WTC11 (cell line): ENCODE measurements at regions not wholly inside any gene's neighbourhood (a gene's known extent, or its start where the extent isn't known, plus 50 kb on each side); places are given as distances from the start of the nearest gene placed in this dataset.

ENCODE experiments used
- ATAC-seq: fragments of 200-7000 bp; cut with Tn5 transposase; 2 replicates; pipeline ENCODE4 v1.10.0; 2021; ENCODE audit warnings: mild to moderate bottlenecking, moderate library complexity
- CTCF ChIA-PET: fragments of 300-600 bp; sonication (Branson Sonifier 250); formaldehyde crosslinking; loops from one replicate; lab custom pipeline; 2021; ENCODE audit warnings: antibody characterized with exemption; lab: Charles Lee
- POLR2A ChIA-PET: fragments of 350-600 bp; sonication (Branson Sonifier 250); formaldehyde crosslinking; loops from one replicate; lab custom pipeline; 2021; ENCODE audit warnings: antibody characterized with exemption; lab: Charles Lee
- DNase-seq: peaks from one replicate; pipeline ENCODE4 v3.0.0; 2021; ENCODE audit warnings: low spot score
- H3K27ac Mint-ChIP-seq: 2 replicates; pipeline ENCODE4 v1.8.0; 2021; ENCODE audit warnings: mixed read lengths
- H3K27me3 Mint-ChIP-seq: 2 replicates; pipeline ENCODE4 v1.8.0; 2021; ENCODE audit warnings: low read depth, mild to moderate bottlenecking, moderate library complexity, mixed read lengths
- H3K36me3 Mint-ChIP-seq: 2 replicates; pipeline ENCODE4 v1.8.0; 2021; ENCODE audit warnings: mixed read lengths
- H3K4me1 Mint-ChIP-seq: 2 replicates; pipeline ENCODE4 v1.8.0; 2022; ENCODE audit warnings: mixed read lengths
- H3K4me3 Mint-ChIP-seq: 2 replicates; pipeline ENCODE4 v1.8.0; 2021; ENCODE audit warnings: mild to moderate bottlenecking, moderate library complexity, mixed read lengths
- H3K9me3 Mint-ChIP-seq: 2 replicates; pipeline ENCODE4 v1.8.0; 2021; ENCODE audit warnings: mixed read lengths
- ATF2 ChIP-seq: sonication (generic); formaldehyde crosslinking; IDR thresholded peaks from 2 replicates; pipeline ENCODE4 v1.8.1; 2022; ENCODE audit warnings: low read depth, missing genetic modification reagents, borderline replicate concordance
- E2F4 ChIP-seq: sonication (generic); formaldehyde crosslinking; IDR thresholded peaks from 2 replicates; pipeline ENCODE4 v1.8.1; 2022; ENCODE audit warnings: low read depth, mild to moderate bottlenecking, moderate library complexity, missing genetic modification reagents, borderline replicate concordance
- GTF2I ChIP-seq: fragments of 250-450 bp; sonication (Bioruptor Pico); conservative IDR thresholded peaks from 2 replicates; pipeline ENCODE4 v1.4.0; 2021; ENCODE audit warnings: mild to moderate bottlenecking
- HMGA2 ChIP-seq: fragments of 250-450 bp; sonication (Bioruptor Pico); IDR thresholded peaks from 2 replicates; pipeline ENCODE4 v1.4.0; 2021; ENCODE audit warnings: mild to moderate bottlenecking, moderate library complexity
- HMGXB4 ChIP-seq: sonication (generic); formaldehyde crosslinking; IDR thresholded peaks from 2 replicates; pipeline ENCODE4 v1.8.1; 2023; ENCODE audit warnings: mild to moderate bottlenecking, moderate library complexity, missing genetic modification reagents
- NFE2L1 ChIP-seq: sonication (generic); formaldehyde crosslinking; IDR thresholded peaks from 2 replicates; pipeline ENCODE4 v1.8.1; 2023; ENCODE audit warnings: missing genetic modification reagents
- NFYB ChIP-seq: sonication (generic); formaldehyde crosslinking; conservative IDR thresholded peaks from 2 replicates; pipeline ENCODE4 v1.8.0; 2022; ENCODE audit warnings: low read depth, missing genetic modification reagents
- RELA ChIP-seq: sonication (generic); formaldehyde crosslinking; IDR thresholded peaks from 2 replicates; pipeline ENCODE4 v1.8.1; 2022; ENCODE audit warnings: missing genetic modification reagents, mild to moderate bottlenecking, borderline replicate concordance
- SMAD3 ChIP-seq: sonication (generic); formaldehyde crosslinking; IDR thresholded peaks from 2 replicates; pipeline ENCODE4 v1.8.0; 2022; ENCODE audit warnings: missing genetic modification reagents, mild to moderate bottlenecking, borderline replicate concordance
- SOX15 ChIP-seq: fragments of 250-450 bp; sonication (Bioruptor Pico); IDR thresholded peaks from 2 replicates; pipeline ENCODE4 v1.9.0; 2021; ENCODE audit warnings: mild to moderate bottlenecking
- ZNF138 ChIP-seq: sonication (generic); formaldehyde crosslinking; conservative IDR thresholded peaks from 2 replicates; pipeline ENCODE4 v1.8.1; 2022; ENCODE audit warnings: mild to moderate bottlenecking, moderate library complexity, missing genetic modification reagents
- ZNF219 ChIP-seq: sonication (generic); formaldehyde crosslinking; IDR thresholded peaks from 2 replicates; pipeline ENCODE4 v1.8.0; 2023; ENCODE audit warnings: missing genetic modification reagents, mild to moderate bottlenecking, borderline replicate concordance
- ZNF232 ChIP-seq: sonication (generic); formaldehyde crosslinking; IDR thresholded peaks from 2 replicates; pipeline ENCODE4 v1.8.0; 2022; ENCODE audit warnings: mild to moderate bottlenecking, missing genetic modification reagents
- ZNF263 ChIP-seq: sonication (generic); formaldehyde crosslinking; IDR thresholded peaks from 2 replicates; pipeline ENCODE4 v1.8.1; 2022; ENCODE audit warnings: low read depth, mild to moderate bottlenecking, moderate library complexity, missing genetic modification reagents
- ZNF512 ChIP-seq: sonication (generic); formaldehyde crosslinking; IDR thresholded peaks from 2 replicates; pipeline ENCODE4 v1.8.1; 2022; ENCODE audit warnings: missing genetic modification reagents, borderline replicate concordance
- ZSCAN18 ChIP-seq: fragments of 250-450 bp; sonication (Bioruptor Pico); IDR thresholded peaks from 2 replicates; pipeline ENCODE4 v2.1.2; 2022; ENCODE audit warnings: mild to moderate bottlenecking, moderate library complexity

- TF ChIP-seq E2F4 (CRISPR knock-in tag) (no peak), ZNF512 (CRISPR knock-in tag) (no peak), ZSCAN18 (no peak), ZNF263 (CRISPR knock-in tag) (no peak), ZNF232 (CRISPR knock-in tag) (no peak), GTF2I (CRISPR knock-in tag) (no peak)
Observed at GRCh38 chr10:29012926-29013554, 275.8 kb upstream of the LYZL1 start (continued).

- Mint-ChIP-seq H3K4me3 (no peak overlapping the region), H3K4me1 (peaks cover 17% of the 10 kb centered on the region), H3K27ac (no peak overlapping the region), H3K36me3 (no peaks in the 10 kb centered on the region), H3K27me3 (no peaks in the 10 kb centered on the region; the same call in 1 of the 2 replicates), H3K9me3 (peaks cover 14% of the 10 kb centered on the region)
- TF ChIP-seq SMAD3 (CRISPR knock-in tag): no peak
- ChIA-PET POLR2A (interaction anchor here (0.7 kb wide), 1 partner anchor 76 kb away, joined by 6 read pairs; no protein-coding TSS in a partner anchor), CTCF (interaction anchor here (0.6 to 2.0 kb wide), 2 partner anchors 17 to 358 kb away, joined by 3 to 8 read pairs; no protein-coding TSS in a partner anchor)
- ATAC-seq (no peak), DNase-seq (no peak)
Observed at GRCh38 chr10:29021591-29021990, 267.3 kb upstream of the LYZL1 start.

GRCh38 chr10:29022513-29022912 is 266.4 kb upstream of the LYZL1 start:
- Mint-ChIP-seq H3K36me3 (no peaks in the 10 kb centered on the region), H3K27me3 (peaks cover 5% of the 10 kb centered on the region), H3K4me3 (no peak overlapping the region), H3K27ac (peak overlapping the region; percentile 42; the same call in 1 of the 2 replicates), H3K4me1 (peaks cover 19% of the 10 kb centered on the region), H3K9me3 (peaks cover 10% of the 10 kb centered on the region)
- ATAC-seq (no peak), DNase-seq (no peak)
- TF ChIP-seq NFE2L1 (CRISPR knock-in tag): no peak
- TF ChIP-seq SOX15: no peak
- TF ChIP-seq NFYB (CRISPR knock-in tag): no peak
- no peak for TF ChIP-seq ATF2 (CRISPR knock-in tag)
- no peak for TF ChIP-seq ZNF138
- no peak for TF ChIP-seq ZNF219 (CRISPR knock-in tag)
- POLR2A ChIA-PET: interaction anchor here (0.5 to 0.7 kb wide), 2 partner anchors 416 to 1923 kb away, joined by 3 to 12 read pairs; no protein-coding TSS in a partner anchor
- CTCF ChIA-PET: interaction anchor here (0.6 to 2.0 kb wide), 6 partner anchors 10 to 359 kb away, joined by 3 to 8 read pairs (median 4); no protein-coding TSS in a partner anchor

- no peak for ATAC-seq
- H3K36me3 Mint-ChIP-seq: no peaks in the 10 kb centered on the region
- no peak for DNase-seq
- peaks cover 19% of the 10 kb centered on the region for H3K4me1 Mint-ChIP-seq
- peaks cover 5% of the 10 kb centered on the region for H3K27me3 Mint-ChIP-seq
- no peak overlapping the region for H3K4me3 Mint-ChIP-seq
- POLR2A ChIA-PET: no interaction called here
- no peak overlapping the region for H3K27ac Mint-ChIP-seq
- CTCF ChIA-PET: interaction anchor here (2.0 kb wide), 1 partner anchor 360 kb away, joined by 8 read pairs; no protein-coding TSS in a partner anchor
- peaks cover 8% of the 10 kb centered on the region; the same call in 1 of the 2 replicates for H3K9me3 Mint-ChIP-seq
- TF ChIP-seq RELA (CRISPR knock-in tag) (no peak), ATF2 (CRISPR knock-in tag) (no peak), HMGA2 (CRISPR knock-in tag) (no peak), HMGXB4 (no peak)
Observed at GRCh38 chr10:29023678-29024077, 265.2 kb upstream of the LYZL1 start.
